GM23338 (cell line): ENCODE measurements at regions not wholly inside any gene's neighbourhood (a gene's known extent, or its start where the extent isn't known, plus 50 kb on each side); places are given as distances from the start of the nearest gene placed in this dataset.

Experiments
- ATAC-seq: fragments of 200-7000 bp; cut with Tn5 transposase; 3 replicates; pipeline ENCODE4 v1.9.1; 2020
- DNase-seq: peaks from one replicate; pipeline ENCODE4 v3.0.0-alpha.2; 2015; ENCODE audit warnings: low spot score
- H2AFZ ChIP-seq: fragments of 200-600 bp; sonication (generic); 2 replicates; pipeline ENCODE4 v1.8.0; 2016; ENCODE audit warnings: antibody characterized with exemption, mild to moderate bottlenecking, moderate library complexity
- H3F3A ChIP-seq: fragments of 200-600 bp; sonication (generic); replicated peaks from 2 replicates; pipeline ENCODE4 v1.8.0; 2017; ENCODE audit warnings: antibody characterized with exemption, mixed run types, low read depth
- H3K27ac ChIP-seq: fragments of 200-600 bp; sonication (generic); 2 replicates; pipeline ENCODE4 v1.6.1; 2016; ENCODE audit warnings: low read depth
- H3K27me3 ChIP-seq: fragments of 200-600 bp; sonication (generic); 2 replicates; pipeline ENCODE4 v1.8.0; 2016; ENCODE audit warnings: mild to moderate bottlenecking, mixed run types, moderate library complexity; ENCODE audit not compliant: insufficient read depth
- H3K36me3 ChIP-seq: fragments of 200-600 bp; sonication (generic); 2 replicates; pipeline ENCODE4 v1.8.0; 2016; ENCODE audit warnings: mild to moderate bottlenecking; ENCODE audit not compliant: insufficient read depth
- H3K4me1 ChIP-seq: fragments of 200-600 bp; sonication (generic); 2 replicates; pipeline ENCODE4 v1.8.0; 2016; ENCODE audit warnings: mild to moderate bottlenecking, moderate library complexity; ENCODE audit not compliant: insufficient read depth
- H3K4me2 ChIP-seq: fragments of 200-600 bp; sonication (generic); 2 replicates; pipeline ENCODE4 v1.7.1; 2017; ENCODE audit warnings: mixed run types
- H3K4me3 ChIP-seq: fragments of 200-600 bp; sonication (generic); 2 replicates; pipeline ENCODE4 v1.6.1; 2016; ENCODE audit warnings: mixed run types
- H3K79me2 ChIP-seq: fragments of 200-600 bp; sonication (generic); replicated peaks from 2 replicates; pipeline ENCODE4 v1.8.0; 2017; ENCODE audit warnings: mild to moderate bottlenecking; ENCODE audit not compliant: insufficient read depth
- H3K9me2 ChIP-seq: fragments of 200-600 bp; sonication (generic); 2 replicates; pipeline ENCODE4 v1.8.0; 2017; ENCODE audit not compliant: insufficient read depth
- H4K20me1 ChIP-seq: fragments of 200-600 bp; sonication (generic); replicated peaks from 2 replicates; pipeline ENCODE4 v1.8.0; 2017; ENCODE audit warnings: mild to moderate bottlenecking; ENCODE audit not compliant: insufficient read depth
- H3K27ac Mint-ChIP-seq: 2 replicates; pipeline ENCODE4 v1.8.0; 2020; ENCODE audit warnings: inconsistent platforms, mild to moderate bottlenecking, moderate library complexity, mixed read lengths
- H3K27me3 Mint-ChIP-seq: 3 replicates; pipeline ENCODE4 v1.8.0; 2022; ENCODE audit warnings: low read depth, mild to moderate bottlenecking, moderate library complexity, mixed read lengths, inconsistent platforms; ENCODE audit not compliant: insufficient read depth, poor library complexity
- H3K36me3 Mint-ChIP-seq: 3 replicates; pipeline ENCODE4 v1.8.0; 2021; ENCODE audit warnings: low read depth, mild to moderate bottlenecking, inconsistent platforms, moderate library complexity, mixed read lengths
- H3K4me1 Mint-ChIP-seq: 3 replicates; pipeline ENCODE4 v1.8.0; 2020; ENCODE audit warnings: mild to moderate bottlenecking, inconsistent platforms, mixed read lengths
- H3K4me3 Mint-ChIP-seq: 3 replicates; pipeline ENCODE4 v1.8.0; 2021; ENCODE audit warnings: moderate library complexity, mild to moderate bottlenecking, inconsistent platforms, mixed read lengths
- H3K9me3 Mint-ChIP-seq: 3 replicates; pipeline ENCODE4 v1.8.0; 2020; ENCODE audit warnings: moderate library complexity, mild to moderate bottlenecking, inconsistent platforms, mixed read lengths
- CREB1 ChIP-seq: fragments of 250-450 bp; sonication (Bioruptor Pico); IDR thresholded peaks from 2 replicates; pipeline ENCODE4 v1.5.0; 2020; ENCODE audit warnings: low read depth, mild to moderate bottlenecking, moderate library complexity
- EZH2 ChIP-seq: fragments of 200-600 bp; sonication (generic); IDR thresholded peaks from one replicate; pipeline ENCODE4 v1.8.0; 2017; ENCODE audit warnings: antibody characterized with exemption, mild to moderate bottlenecking, low read depth; ENCODE audit not compliant: unreplicated experiment
- EZH2phosphoT487 ChIP-seq: fragments of 200-600 bp; sonication (generic); IDR thresholded peaks from one replicate; pipeline ENCODE4 v1.8.1; 2018; ENCODE audit warnings: antibody characterized with exemption; ENCODE audit not compliant: unreplicated experiment
- JUNB ChIP-seq: IDR thresholded peaks from one replicate; pipeline ENCODE4 v1.6.1; 2016; ENCODE audit warnings: antibody characterized with exemption; ENCODE audit not compliant: unreplicated experiment
- NANOG ChIP-seq: IDR thresholded peaks from 2 replicates; pipeline ENCODE4 v1.6.1; 2016; ENCODE audit warnings: antibody characterized with exemption, borderline replicate concordance
- POLR2AphosphoS5 ChIP-seq: IDR thresholded peaks from 2 replicates; pipeline ENCODE4 v1.6.1; 2016; ENCODE audit warnings: antibody characterized with exemption, low read depth
- STAT1 ChIP-seq: IDR thresholded peaks from one replicate; pipeline ENCODE4 v1.6.1; 2016; ENCODE audit warnings: antibody characterized with exemption; ENCODE audit not compliant: unreplicated experiment
- ZNF114 ChIP-seq: fragments of 250-450 bp; sonication (Bioruptor Pico); IDR thresholded peaks from 2 replicates; pipeline ENCODE4 v1.5.0; 2020; ENCODE audit warnings: mild to moderate bottlenecking, moderate library complexity
- ZNF331 ChIP-seq: fragments of 250-450 bp; sonication (Bioruptor Pico); IDR thresholded peaks from 2 replicates; pipeline ENCODE4 v1.5.0; 2020; ENCODE audit warnings: low read depth, mild to moderate bottlenecking, moderate library complexity
- TF ChIP-seq, protein P1 (sequence below): IDR thresholded peaks from 2 replicates; pipeline ENCODE4 v1.6.1; 2016; ENCODE audit warnings: antibody characterized with exemption
- TF ChIP-seq, protein P2 (sequence below): IDR thresholded peaks from one replicate; pipeline ENCODE4 v1.6.1; 2018; ENCODE audit warnings: antibody characterized with exemption; ENCODE audit not compliant: unreplicated experiment

DNA sequence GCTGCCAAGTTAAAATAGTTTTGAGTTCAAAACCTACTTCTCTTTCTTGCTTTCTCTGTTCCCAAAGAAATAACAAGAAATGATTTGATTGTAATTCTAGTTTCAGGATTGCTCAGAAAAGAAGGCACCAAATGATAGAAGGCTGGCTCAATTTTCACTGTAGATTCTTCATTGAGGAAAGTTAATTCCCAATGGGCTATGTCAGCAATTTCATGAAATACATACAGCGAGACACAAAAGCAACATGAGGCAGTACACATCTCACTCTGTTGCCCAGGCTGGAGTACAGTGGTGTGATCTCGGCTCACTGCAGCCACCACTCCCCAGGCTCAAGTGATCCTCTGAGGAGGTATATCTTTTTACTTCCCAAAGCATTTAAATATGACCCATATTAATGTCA lies 1659.9 kb upstream of the C9orf72 start (continued):
- TF ChIP-seq, protein P1, sequence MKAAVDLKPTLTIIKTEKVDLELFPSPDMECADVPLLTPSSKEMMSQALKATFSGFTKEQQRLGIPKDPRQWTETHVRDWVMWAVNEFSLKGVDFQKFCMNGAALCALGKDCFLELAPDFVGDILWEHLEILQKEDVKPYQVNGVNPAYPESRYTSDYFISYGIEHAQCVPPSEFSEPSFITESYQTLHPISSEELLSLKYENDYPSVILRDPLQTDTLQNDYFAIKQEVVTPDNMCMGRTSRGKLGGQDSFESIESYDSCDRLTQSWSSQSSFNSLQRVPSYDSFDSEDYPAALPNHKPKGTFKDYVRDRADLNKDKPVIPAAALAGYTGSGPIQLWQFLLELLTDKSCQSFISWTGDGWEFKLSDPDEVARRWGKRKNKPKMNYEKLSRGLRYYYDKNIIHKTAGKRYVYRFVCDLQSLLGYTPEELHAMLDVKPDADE: no peak

DNA sequence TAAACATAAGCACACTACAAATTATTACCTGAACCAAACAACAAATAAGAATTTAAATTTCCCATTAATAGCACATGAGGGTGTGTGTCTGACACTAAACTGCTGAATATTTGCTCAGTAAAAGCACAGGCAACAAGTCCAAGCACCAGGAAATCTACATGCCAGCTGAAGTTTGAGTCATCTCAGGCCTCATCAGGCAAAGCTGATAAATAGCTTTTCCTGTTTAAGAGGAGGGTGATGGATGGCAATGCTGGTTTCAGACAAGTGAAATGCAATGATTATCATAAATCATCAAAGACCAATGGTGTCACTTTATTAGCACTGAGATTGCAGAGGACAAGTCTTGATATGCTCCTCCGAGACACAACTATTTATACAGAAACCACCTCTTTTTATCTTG lies 1668.0 kb upstream of the C9orf72 start:
- Mint-ChIP-seq H3K4me3 (no peak overlapping the region), H3K27ac (no peak overlapping the region), H3K36me3 (no peaks in the 10 kb centered on the region), H3K27me3 (no peaks in the 10 kb centered on the region), H3K9me3 (no peaks in the 10 kb centered on the region), H3K4me1 (peaks cover 6% of the 10 kb centered on the region; the same call in 2 of the 3 replicates)
- Histone ChIP-seq H3K9me2 (no peaks in the 10 kb centered on the region; the same call in 1 of the 2 replicates), H3F3A (no peaks in the 10 kb centered on the region), H4K20me1 (no peaks in the 10 kb centered on the region), H2AFZ (no peak overlapping the region), H3K36me3 (no peaks in the 10 kb centered on the region), H3K4me3 (no peak overlapping the region), H3K79me2 (no peaks in the 10 kb centered on the region), H3K4me1 (no peaks in the 10 kb centered on the region), H3K27ac (no peak overlapping the region), H3K4me2 (no peak overlapping the region), H3K27me3 (no peaks in the 10 kb centered on the region)
- DNase-seq (no peak), ATAC-seq (no peak)
- TF ChIP-seq, protein P1: no peak
- TF ChIP-seq, protein P2, sequence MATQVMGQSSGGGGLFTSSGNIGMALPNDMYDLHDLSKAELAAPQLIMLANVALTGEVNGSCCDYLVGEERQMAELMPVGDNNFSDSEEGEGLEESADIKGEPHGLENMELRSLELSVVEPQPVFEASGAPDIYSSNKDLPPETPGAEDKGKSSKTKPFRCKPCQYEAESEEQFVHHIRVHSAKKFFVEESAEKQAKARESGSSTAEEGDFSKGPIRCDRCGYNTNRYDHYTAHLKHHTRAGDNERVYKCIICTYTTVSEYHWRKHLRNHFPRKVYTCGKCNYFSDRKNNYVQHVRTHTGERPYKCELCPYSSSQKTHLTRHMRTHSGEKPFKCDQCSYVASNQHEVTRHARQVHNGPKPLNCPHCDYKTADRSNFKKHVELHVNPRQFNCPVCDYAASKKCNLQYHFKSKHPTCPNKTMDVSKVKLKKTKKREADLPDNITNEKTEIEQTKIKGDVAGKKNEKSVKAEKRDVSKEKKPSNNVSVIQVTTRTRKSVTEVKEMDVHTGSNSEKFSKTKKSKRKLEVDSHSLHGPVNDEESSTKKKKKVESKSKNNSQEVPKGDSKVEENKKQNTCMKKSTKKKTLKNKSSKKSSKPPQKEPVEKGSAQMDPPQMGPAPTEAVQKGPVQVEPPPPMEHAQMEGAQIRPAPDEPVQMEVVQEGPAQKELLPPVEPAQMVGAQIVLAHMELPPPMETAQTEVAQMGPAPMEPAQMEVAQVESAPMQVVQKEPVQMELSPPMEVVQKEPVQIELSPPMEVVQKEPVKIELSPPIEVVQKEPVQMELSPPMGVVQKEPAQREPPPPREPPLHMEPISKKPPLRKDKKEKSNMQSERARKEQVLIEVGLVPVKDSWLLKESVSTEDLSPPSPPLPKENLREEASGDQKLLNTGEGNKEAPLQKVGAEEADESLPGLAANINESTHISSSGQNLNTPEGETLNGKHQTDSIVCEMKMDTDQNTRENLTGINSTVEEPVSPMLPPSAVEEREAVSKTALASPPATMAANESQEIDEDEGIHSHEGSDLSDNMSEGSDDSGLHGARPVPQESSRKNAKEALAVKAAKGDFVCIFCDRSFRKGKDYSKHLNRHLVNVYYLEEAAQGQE: no peak
- TF ChIP-seq NANOG (no peak), EZH2 (no peak), EZH2phosphoT487 (no peak)

DNA sequence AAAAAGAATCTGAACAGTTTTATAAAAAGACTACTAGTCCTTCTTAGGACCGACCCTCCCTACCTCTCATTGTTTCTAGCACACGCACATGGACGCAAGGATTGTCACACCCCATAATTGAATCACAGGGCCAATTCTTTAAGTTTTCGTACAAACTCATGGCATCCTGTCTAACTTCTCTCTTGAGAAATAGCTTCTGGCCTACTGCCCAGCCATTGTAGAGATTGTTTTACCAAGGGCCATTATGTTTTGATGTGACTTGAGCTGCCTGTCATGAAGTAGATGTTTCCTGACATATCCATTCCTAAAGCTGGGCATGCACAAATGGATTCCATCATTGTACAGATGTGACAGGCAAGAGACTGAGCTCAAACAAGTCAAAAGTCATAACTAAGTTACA lies 1672.1 kb upstream of the C9orf72 start:
- Mint-ChIP-seq H3K36me3 (no peaks in the 10 kb centered on the region), H3K4me1 (no peaks in the 10 kb centered on the region), H3K9me3 (no peaks in the 10 kb centered on the region), H3K27me3 (no peaks in the 10 kb centered on the region), H3K4me3 (no peak overlapping the region), H3K27ac (no peak overlapping the region)
- H2AFZ ChIP-seq: no peak overlapping the region
- no peaks in the 10 kb centered on the region for H3F3A ChIP-seq
- H3K27me3 ChIP-seq: no peaks in the 10 kb centered on the region
- no peaks in the 10 kb centered on the region for H3K36me3 ChIP-seq
- DNase-seq (no peak), ATAC-seq (no peak)
- no peaks in the 10 kb centered on the region for H3K4me1 ChIP-seq
- no peaks in the 10 kb centered on the region for H4K20me1 ChIP-seq
- H3K4me3 ChIP-seq: no peak overlapping the region
- no peaks in the 10 kb centered on the region for H3K79me2 ChIP-seq
- H3K4me2 ChIP-seq: no peak overlapping the region
- peaks cover 5% of the 10 kb centered on the region for H3K9me2 ChIP-seq
- H3K27ac ChIP-seq: no peak overlapping the region
- TF ChIP-seq EZH2: no peak
- TF ChIP-seq ZNF114: no peak
- no peak for TF ChIP-seq EZH2phosphoT487
- no peak for TF ChIP-seq POLR2AphosphoS5
- TF ChIP-seq JUNB: no peak
- no peak for TF ChIP-seq STAT1
- no peak for TF ChIP-seq ZNF331
- TF ChIP-seq CREB1: no peak
- no peak for TF ChIP-seq NANOG
